ACC112 (cell line): ENCODE measurements at regions not wholly inside any gene's neighbourhood (a gene's known extent, or its start where the extent isn't known, plus 50 kb on each side); places are given as distances from the start of the nearest gene placed in this dataset.

Experiments used
- H2AFZ ChIP-seq: fragments of 200-600 bp; sonication (generic); one replicate; pipeline ENCODE4 v1.6.0; 2017; ENCODE audit warnings: antibody characterized with exemption, low read length; ENCODE audit not compliant: unreplicated experiment
- H3K27ac ChIP-seq: fragments of 200-600 bp; sonication (generic); 2 replicates; pipeline ENCODE4 v1.5.1; 2014; ENCODE audit warnings: low read depth, mild to moderate bottlenecking, antibody characterized with exemption, low read length, moderate library complexity
- H3K27me3 ChIP-seq: fragments of 200-600 bp; sonication (generic); 2 replicates; pipeline ENCODE4 v1.6.1; 2014; ENCODE audit warnings: mild to moderate bottlenecking, antibody characterized with exemption, low read length, moderate library complexity, mixed read lengths; ENCODE audit not compliant: insufficient read depth
- H3K36me3 ChIP-seq: fragments of 200-600 bp; sonication (generic); 2 replicates; pipeline ENCODE4 v1.6.1; 2016; ENCODE audit warnings: mild to moderate bottlenecking, antibody characterized with exemption, low read length, moderate library complexity, mixed read lengths; ENCODE audit not compliant: insufficient read depth
- H3K4me1 ChIP-seq: fragments of 200-600 bp; sonication (generic); one replicate; pipeline ENCODE4 v1.6.1; 2016; ENCODE audit warnings: low read length, mixed read lengths; ENCODE audit not compliant: insufficient read depth, unreplicated experiment, control insufficient read depth
- H3K4me3 ChIP-seq: fragments of 200-600 bp; sonication (generic); 2 replicates; pipeline ENCODE4 v1.5.1; 2014; ENCODE audit warnings: mild to moderate bottlenecking, low read depth, low read length
- H3K79me2 ChIP-seq: fragments of 200-600 bp; sonication (generic); one replicate; pipeline ENCODE4 v1.6.0; 2016; ENCODE audit warnings: low read length; ENCODE audit not compliant: control insufficient read depth, unreplicated experiment, insufficient read depth

DNA sequence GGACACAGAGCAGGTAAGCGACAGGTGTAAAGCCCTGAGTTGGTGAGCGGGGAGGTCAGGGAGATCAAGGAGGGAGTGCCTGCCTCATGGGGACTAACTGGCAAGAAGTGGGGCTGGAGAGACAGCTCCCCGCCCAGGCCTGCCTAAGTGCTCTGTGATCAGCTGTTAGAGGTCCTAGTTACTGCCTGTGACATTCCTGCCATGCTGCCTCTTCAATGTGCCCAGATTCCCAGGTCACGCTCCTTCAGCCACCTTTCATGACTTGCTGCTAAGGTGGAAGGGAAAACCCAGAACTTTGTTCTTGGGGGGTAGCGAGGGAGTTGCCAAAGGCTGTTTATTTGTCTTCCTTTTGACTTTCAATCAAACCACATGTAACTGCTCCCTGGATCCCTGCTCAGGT, 114.3 kb upstream of the ZNF438 start:
- no peaks in the 10 kb centered on the region for H3K79me2 ChIP-seq
- no peak overlapping the region for H3K27ac ChIP-seq
- no peak overlapping the region for H2AFZ ChIP-seq
- no peak overlapping the region for H3K4me3 ChIP-seq
- H3K36me3 ChIP-seq: no peaks in the 10 kb centered on the region
- H3K27me3 ChIP-seq: no peaks in the 10 kb centered on the region
- peaks cover 14% of the 10 kb centered on the region for H3K4me1 ChIP-seq

DNA sequence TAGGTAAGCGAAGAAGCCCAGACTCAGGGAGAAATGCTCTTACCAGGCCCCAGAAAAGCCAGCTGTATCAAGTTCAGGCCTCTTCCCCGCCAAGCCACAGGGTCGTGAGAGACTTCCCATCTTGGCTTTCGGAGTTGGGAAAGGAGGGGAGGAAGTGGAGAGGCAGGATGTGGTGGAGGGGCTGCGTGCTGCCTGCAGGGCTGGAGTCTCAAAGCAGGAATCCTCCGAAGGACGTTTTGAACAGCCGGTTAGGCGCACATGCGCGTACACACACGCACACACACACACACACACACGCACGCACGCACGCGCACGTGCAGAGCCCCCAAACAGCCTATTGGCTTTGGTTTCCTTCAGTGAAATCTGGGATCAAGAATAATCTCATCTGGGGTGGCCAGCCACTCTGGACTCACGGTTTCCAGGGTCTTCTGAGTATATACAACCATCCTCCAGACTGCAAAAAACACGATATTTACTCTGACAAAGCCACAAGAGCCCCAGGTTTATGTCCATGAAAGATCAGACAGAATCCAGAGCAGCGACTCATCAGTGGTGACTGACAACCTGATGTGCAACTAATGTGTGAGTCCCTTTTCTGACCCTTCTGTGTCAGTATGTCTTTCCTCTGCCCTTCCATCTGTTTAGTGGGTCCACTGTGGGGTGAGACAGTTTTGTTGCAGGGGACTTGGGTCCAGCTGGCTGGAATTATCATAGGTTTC, 115.0 kb upstream of the ZNF438 start:
- H3K4me1 ChIP-seq: peaks cover 14% of the 10 kb centered on the region
- no peak overlapping the region for H3K4me3 ChIP-seq
- peak overlapping the region; percentile 16; the same call in 1 of the 2 replicates for H3K27ac ChIP-seq
- no peak overlapping the region for H2AFZ ChIP-seq
- H3K27me3 ChIP-seq: no peaks in the 10 kb centered on the region
- no peaks in the 10 kb centered on the region for H3K79me2 ChIP-seq
- H3K36me3 ChIP-seq: no peaks in the 10 kb centered on the region

DNA sequence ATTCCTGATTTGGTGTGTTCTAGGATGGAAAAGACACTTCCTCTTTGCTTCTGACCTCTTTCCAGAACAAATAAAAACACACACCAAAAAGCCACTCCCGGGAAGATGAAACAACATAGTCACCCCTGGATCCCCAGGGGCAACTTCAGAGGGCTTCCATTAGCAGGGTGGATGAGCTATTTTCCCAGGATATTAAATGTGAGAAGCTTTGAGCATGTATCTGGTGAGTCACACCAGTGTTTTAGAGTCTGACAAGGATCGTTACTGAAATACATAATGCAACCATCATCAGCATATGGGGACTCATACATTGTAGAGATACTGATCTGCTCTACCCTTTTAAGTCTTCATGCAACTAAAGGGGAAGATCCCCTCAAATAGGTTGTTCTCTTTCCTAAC, 115.5 kb upstream of the ZNF438 start:
- no peaks in the 10 kb centered on the region for H3K27me3 ChIP-seq
- no peak overlapping the region for H2AFZ ChIP-seq
- no peaks in the 10 kb centered on the region for H3K79me2 ChIP-seq
- peaks cover 14% of the 10 kb centered on the region for H3K4me1 ChIP-seq
- peak overlapping the region; percentile 12; the same call in 1 of the 2 replicates for H3K4me3 ChIP-seq
- peak overlapping the region; percentile 36; the same call in 1 of the 2 replicates for H3K27ac ChIP-seq
- H3K36me3 ChIP-seq: no peaks in the 10 kb centered on the region

DNA sequence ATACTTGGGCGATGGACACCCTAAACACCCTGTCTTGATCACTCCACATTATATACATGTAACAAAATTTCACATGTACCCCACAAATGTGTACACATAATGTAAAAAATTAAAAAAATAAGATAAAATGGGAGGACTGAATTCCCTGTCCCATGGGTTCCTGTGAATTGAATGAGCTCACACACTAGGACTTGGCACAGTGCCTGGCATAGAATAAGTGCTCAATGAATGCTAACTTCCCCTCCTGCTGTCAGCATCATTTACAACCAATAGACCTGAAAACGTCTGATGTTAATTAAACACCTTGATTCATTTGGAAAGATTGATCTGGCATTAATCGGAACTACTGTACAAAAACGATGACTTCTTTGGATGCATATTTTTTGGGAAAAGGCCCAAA, 117.3 kb upstream of the ZNF438 start:
- no peaks in the 10 kb centered on the region for H3K79me2 ChIP-seq
- H3K4me3 ChIP-seq: no peak overlapping the region
- H3K27ac ChIP-seq: no peak overlapping the region
- H3K27me3 ChIP-seq: no peaks in the 10 kb centered on the region
- peaks cover 14% of the 10 kb centered on the region for H3K4me1 ChIP-seq
- no peaks in the 10 kb centered on the region for H3K36me3 ChIP-seq
- no peak overlapping the region for H2AFZ ChIP-seq

- Histone ChIP-seq H3K79me2 (no peaks in the 10 kb centered on the region), H2AFZ (no peak overlapping the region), H3K27ac (no peak overlapping the region), H3K4me1 (peaks cover 14% of the 10 kb centered on the region), H3K27me3 (no peaks in the 10 kb centered on the region), H3K4me3 (no peak overlapping the region), H3K36me3 (no peaks in the 10 kb centered on the region)
Observed at GRCh38 chr10:31149835-31150512, 118.3 kb upstream of the ZNF438 start.

DNA sequence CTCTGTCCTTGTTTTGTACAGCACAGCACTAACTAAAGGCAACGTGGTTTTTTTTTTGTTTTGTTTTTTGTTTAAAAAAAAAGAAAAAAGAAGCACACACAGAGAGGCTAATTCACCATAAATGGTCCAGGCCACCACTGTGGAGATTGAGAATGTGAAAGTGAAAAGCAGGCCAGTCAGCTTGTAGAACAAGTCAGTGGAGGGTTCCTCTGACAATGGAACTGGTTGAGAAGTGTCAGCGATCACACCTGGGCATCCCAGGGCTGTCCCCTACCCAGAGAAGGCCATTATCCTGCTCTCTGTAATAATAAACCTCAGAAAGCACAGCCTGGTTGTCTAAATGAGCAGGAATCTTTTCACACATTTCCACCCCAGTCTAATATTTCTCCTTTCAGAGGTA, 119.6 kb upstream of the ZNF438 start:
- no peak overlapping the region for H3K4me3 ChIP-seq
- peaks cover 14% of the 10 kb centered on the region for H3K4me1 ChIP-seq
- no peaks in the 10 kb centered on the region for H3K27me3 ChIP-seq
- H2AFZ ChIP-seq: no peak overlapping the region
- H3K27ac ChIP-seq: no peak overlapping the region
- no peaks in the 10 kb centered on the region for H3K36me3 ChIP-seq
- H3K79me2 ChIP-seq: no peaks in the 10 kb centered on the region

DNA sequence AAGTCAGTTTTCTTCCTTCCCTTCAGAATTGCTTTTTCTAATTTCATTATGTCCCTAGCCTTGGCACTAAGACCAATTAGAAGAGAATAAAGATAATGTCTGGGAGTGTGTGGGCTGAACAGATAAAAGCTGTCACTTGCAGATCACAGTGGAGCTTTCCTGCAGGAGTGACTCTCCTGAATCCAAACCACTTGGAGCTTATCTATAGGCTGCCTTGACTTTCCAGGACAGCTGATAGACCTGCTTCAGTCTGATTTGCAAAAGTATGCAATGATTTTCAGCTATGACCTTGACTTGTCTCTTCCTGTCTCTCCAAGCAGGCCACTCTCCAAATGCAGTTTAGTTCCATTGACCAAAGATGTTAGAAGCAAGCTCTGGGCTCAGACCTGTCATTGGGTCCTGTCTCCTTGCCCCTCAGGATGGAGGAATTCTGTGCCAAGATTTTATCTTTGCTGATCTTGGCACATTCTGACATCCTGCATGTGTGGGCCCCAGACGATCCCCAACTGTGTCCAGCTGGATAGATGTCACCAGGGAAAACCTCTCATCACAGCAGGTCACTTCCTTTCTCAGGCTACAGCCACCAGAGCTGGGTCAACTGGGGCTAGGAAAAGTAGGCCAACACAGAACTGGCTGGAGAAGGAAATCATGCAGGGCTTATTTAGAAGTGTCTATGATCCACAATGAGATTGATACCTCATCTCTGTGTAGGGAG, 120.9 kb upstream of the ZNF438 start:
- Histone ChIP-seq H3K36me3 (no peaks in the 10 kb centered on the region), H2AFZ (no peak overlapping the region), H3K79me2 (no peaks in the 10 kb centered on the region), H3K27ac (no peak overlapping the region), H3K4me1 (peaks cover 12% of the 10 kb centered on the region), H3K27me3 (no peaks in the 10 kb centered on the region), H3K4me3 (no peak overlapping the region)

GRCh38 chr10:31153161-31153560, 121.5 kb upstream of the ZNF438 start:
- Histone ChIP-seq H3K27ac (no peak overlapping the region), H3K27me3 (no peaks in the 10 kb centered on the region), H3K4me3 (no peak overlapping the region), H3K36me3 (no peaks in the 10 kb centered on the region), H3K79me2 (no peaks in the 10 kb centered on the region), H2AFZ (no peak overlapping the region), H3K4me1 (peaks cover 13% of the 10 kb centered on the region)

DNA sequence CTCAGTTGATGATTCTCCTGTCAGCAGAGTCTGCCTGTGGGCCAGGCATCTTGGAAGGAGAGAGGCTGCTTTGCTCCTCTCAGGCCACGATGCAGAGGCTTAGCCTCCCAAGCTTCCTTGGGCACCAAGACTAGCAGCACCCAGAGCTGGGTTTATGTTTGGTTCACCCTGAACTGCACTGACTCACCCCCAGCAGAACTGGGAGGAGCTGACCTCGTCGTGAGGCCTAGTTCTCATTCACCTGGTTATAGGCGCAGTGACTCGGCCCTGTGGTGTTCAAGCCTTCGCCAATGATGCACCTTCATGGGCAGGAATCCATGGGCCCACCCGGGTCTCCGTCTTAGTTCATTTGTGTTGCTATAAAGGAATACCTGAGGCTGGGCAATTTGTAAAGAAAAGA, 122.0 kb upstream of the ZNF438 start:
- Histone ChIP-seq H3K79me2 (no peaks in the 10 kb centered on the region), H3K36me3 (no peaks in the 10 kb centered on the region)

GRCh38 chr10:31154996-31155395, 123.3 kb upstream of the ZNF438 start:
- Histone ChIP-seq H2AFZ (no peak overlapping the region), H3K27ac (no peak overlapping the region), H3K79me2 (no peaks in the 10 kb centered on the region), H3K4me1 (peaks cover 13% of the 10 kb centered on the region), H3K27me3 (no peaks in the 10 kb centered on the region), H3K36me3 (no peaks in the 10 kb centered on the region), H3K4me3 (no peak overlapping the region)

More for the DNA sequence above, 122.0 kb upstream of the ZNF438 start:
- Histone ChIP-seq H3K27me3 (no peaks in the 10 kb centered on the region), H3K27ac (no peak overlapping the region), H3K4me1 (peaks cover 13% of the 10 kb centered on the region), H2AFZ (no peak overlapping the region), H3K4me3 (no peak overlapping the region)
